Panc1 (cell line): ENCODE measurements at regions not wholly inside any gene's neighbourhood (a gene's known extent, or its start where the extent isn't known, plus 50 kb on each side); places are given as distances from the start of the nearest gene placed in this dataset.

Experiments
- ATAC-seq: fragments of 200-7000 bp; cut with Tn5 transposase; 2 replicates; pipeline ENCODE4 v1.9.1; 2020; ENCODE audit warnings: mild to moderate bottlenecking, moderate library complexity
- BruUV-seq: library from RNA; stranded (reverse); fragments of 400-500 nt; replicated peaks from 2 replicates; lab custom pipeline; 2021; lab: Mats Ljungman, UMichigan
- CTCF ChIA-PET: fragments of 300-600 bp; sonication (Branson Sonifier 250); formaldehyde crosslinking; loops from one replicate; lab custom pipeline; 2022; ENCODE audit warnings: antibody characterized with exemption; lab: Charles Lee
- POLR2A ChIA-PET: fragments of 300-600 bp; sonication (Branson Sonifier 250); formaldehyde crosslinking; loops from one replicate; lab custom pipeline; 2022; ENCODE audit warnings: antibody characterized with exemption; lab: Charles Lee
- DNase-seq: peaks from one replicate; pipeline ENCODE4 v3.0.0-alpha.2; 2010; ENCODE audit warnings: low read depth, low spot score
- H3K27ac ChIP-seq: 2 replicates; pipeline ENCODE4 v1.5.1; 2011; ENCODE audit warnings: mild to moderate bottlenecking, low read length, inconsistent platforms
- H3K27me3 ChIP-seq: fragments of 200-500 bp; sonication (Bioruptor generic); 2 replicates; pipeline ENCODE4 v1.6.0; 2014; ENCODE audit warnings: low read length, inconsistent platforms; ENCODE audit not compliant: control insufficient read depth, insufficient read depth
- H3K36me3 ChIP-seq: fragments of 200-500 bp; sonication (Bioruptor generic); 2 replicates; pipeline ENCODE4 v1.5.1; 2014; ENCODE audit warnings: inconsistent platforms, mild to moderate bottlenecking, low read length, moderate library complexity; ENCODE audit not compliant: control insufficient read depth, insufficient read depth
- H3K4me1 ChIP-seq: 2 replicates; pipeline ENCODE4 v1.5.1; 2011; ENCODE audit warnings: inconsistent platforms, mild to moderate bottlenecking, low read length, moderate library complexity; ENCODE audit not compliant: control insufficient read depth, insufficient read depth
- H3K4me3 ChIP-seq, 2 experiments: 2 replicates each; pipeline ENCODE4 v1.5.1; 2011 to 2012; ENCODE audit warnings: low read depth in 2 of 2, low read length in 2 of 2, mild to moderate bottlenecking in 2 of 2, inconsistent platforms in 1 of 2, moderate library complexity in 1 of 2
- H3K9me3 ChIP-seq: fragments of 200-500 bp; sonication (Bioruptor generic); 2 replicates; pipeline ENCODE4 v1.5.1; 2014; ENCODE audit warnings: low read depth, mild to moderate bottlenecking, inconsistent platforms, low read length, moderate library complexity; ENCODE audit not compliant: control insufficient read depth, insufficient read depth
- CTCF ChIP-seq: fragments of 450-650 bp; IDR thresholded peaks from 2 replicates; pipeline ENCODE4 v1.5.1; 2017; ENCODE audit warnings: mild to moderate bottlenecking
- POLR2AphosphoS5 ChIP-seq: IDR thresholded peaks from 2 replicates; pipeline ENCODE4 v1.6.1; 2012; ENCODE audit warnings: mild to moderate bottlenecking, low read depth, low read length, moderate library complexity
- REST ChIP-seq, 2 experiments: IDR thresholded peaks; 2 replicates each; pipeline ENCODE4 v1.6.1; 2011 to 2012; ENCODE audit warnings: low read depth in 2 of 2, control low read depth in 1 of 2, low read length in 1 of 2, mild to moderate bottlenecking in 1 of 2, moderate library complexity in 1 of 2; ENCODE audit not compliant: insufficient read depth in 1 of 2
- SIN3A ChIP-seq: IDR thresholded peaks from 2 replicates; pipeline ENCODE4 v1.6.1; 2012; ENCODE audit warnings: low read depth, mild to moderate bottlenecking, low read length, moderate library complexity, borderline replicate concordance; ENCODE audit not compliant: insufficient read depth
- TCF7L2 ChIP-seq: IDR thresholded peaks from 2 replicates; pipeline ENCODE4 v1.6.1; 2011; ENCODE audit warnings: mild to moderate bottlenecking, low read depth, low read length, inconsistent platforms
- in situ Hi-C: cut with HindIII; loops from 2 replicates; pipeline ENCODE4 v1.10.0; 2016; ENCODE audit warnings: low sequenced_read_pairs, low pct_unique_long_range_greater_than_20kb
- intact Hi-C: fragments of 100-400 bp; cut with micrococcal nuclease; formaldehyde crosslinking; loops from one replicate; pipeline ENCODE4 v1.10.0; 2022; ENCODE audit not compliant: unreplicated experiment

- Histone ChIP-seq H3K4me3 (no peak overlapping the region), H3K4me1 (no peaks in the 10 kb centered on the region), H3K9me3 (no peaks in the 10 kb centered on the region), H3K27me3 (no peaks in the 10 kb centered on the region), H3K27ac (no peak overlapping the region), H3K36me3 (no peaks in the 10 kb centered on the region)
- TF ChIP-seq POLR2AphosphoS5 (no peak), REST (IDR thresholded peaks at IDR 0.05; ENCODE audit: insufficient read depth in 1 of 2, low read depth in 2 of 2, low read length in 1 of 2) (no peak), TCF7L2 (no peak), SIN3A (no peak), CTCF (no peak)
- BruUV-seq = no TSS peak
- POLR2A ChIA-PET = no interaction called here
- ATAC-seq (no peak), DNase-seq (no peak)
- CTCF ChIA-PET = no interaction called here
- in situ Hi-C loops = no loop called here
- intact Hi-C loops = no loop called here
Observed at GRCh38 chr3:94292151-94292550, 229.3 kb downstream of the NSUN3 start.

GRCh38 chr3:94293793-94294195, 230.9 kb downstream of the NSUN3 start:
- no TSS peak for BruUV-seq
- POLR2A ChIA-PET = no interaction called here
- H3K27me3 ChIP-seq = no peaks in the 10 kb centered on the region
- no peak for DNase-seq
- no peaks in the 10 kb centered on the region for H3K36me3 ChIP-seq
- in situ Hi-C loops = no loop called here
- no peaks in the 10 kb centered on the region for H3K4me1 ChIP-seq
- ATAC-seq = no peak
- TF ChIP-seq POLR2AphosphoS5 (no peak), REST (IDR thresholded peaks at IDR 0.05; ENCODE audit: insufficient read depth in 1 of 2, low read depth in 2 of 2, low read length in 1 of 2) (no peak), SIN3A (no peak), TCF7L2 (no peak), CTCF (no peak)
- H3K4me3 ChIP-seq = no peak overlapping the region
- no peaks in the 10 kb centered on the region for H3K9me3 ChIP-seq
- CTCF ChIA-PET = no interaction called here
- H3K27ac ChIP-seq = no peak overlapping the region
- intact Hi-C loops = no loop called here
